ENCODE measurements at regions not wholly inside any gene's neighbourhood (a gene's known extent, or its start where the extent isn't known, plus 50 kb on each side); places are given as distances from the start of the nearest gene placed in this dataset.

- Histone ChIP-seq H3K36me3 (replicated peaks in 1 of 2; ENCODE audit: control insufficient read depth in 2 of 2, insufficient read depth in 2 of 2, low read length in 2 of 2) (no peaks in the 10 kb centered on the region), H2BK5ac (ENCODE audit: low read length) (no peak overlapping the region), H3K4me3 (ENCODE audit: low read length in 2 of 2) (no peak overlapping the region), H3K4ac (ENCODE audit: low read length) (no peak overlapping the region), H3K23ac (ENCODE audit: low read depth, low read length, poor library complexity) (no peak overlapping the region), H4K8ac (ENCODE audit: low read depth, low read length) (no peak overlapping the region), H3K9me3 (replicated peaks in 1 of 2; ENCODE audit: control insufficient read depth in 2 of 2, insufficient read depth in 1 of 2, low read depth in 1 of 2, low read length in 2 of 2) (no peaks in the 10 kb centered on the region), H2BK120ac (ENCODE audit: low read depth, low read length) (no peak overlapping the region), H3K27me3 (ENCODE audit: control insufficient read depth in 3 of 3, insufficient read depth in 3 of 3, low read depth in 1 of 3, low read length in 3 of 3) (peaks cover 0 to 33% (median 0%) of the 10 kb centered on the region in 3 experiments), H3K9ac (ENCODE audit: low read depth, low read length, poor library complexity) (no peak overlapping the region), H3K27ac (replicated peaks; ENCODE audit: low read length) (no peak overlapping the region), H2BK12ac (ENCODE audit: low read length) (no peak overlapping the region), H3K79me1 (ENCODE audit: low read depth, low read length) (no peaks in the 10 kb centered on the region), H2AFZ (ENCODE audit: low read length) (no peak overlapping the region), H2AK5ac (ENCODE audit: low read depth, low read length) (no peak overlapping the region), H4K91ac (ENCODE audit: low read depth, low read length, poor library complexity) (no peak overlapping the region), H3K18ac (ENCODE audit: low read length) (no peak overlapping the region), H3K4me1 (ENCODE audit: control insufficient read depth in 2 of 2, insufficient read depth in 1 of 2, low read depth in 1 of 2, low read length in 2 of 2) (peaks cover 0 to 2% of the 10 kb centered on the region in 2 donors), H3K14ac (ENCODE audit: low read length) (no peak overlapping the region), H3K4me2 (ENCODE audit: insufficient read depth, low read length, poor library complexity, severe bottlenecking) (no peak overlapping the region), H2BK15ac (ENCODE audit: low read length) (no peak overlapping the region)
- DNase-seq (ENCODE audit: low spot score) = no peak
- no CpG with 5 or more reads among the region's 2 CpGs for WGBS, 2 donors (ENCODE audit: extremely low coverage in 2 of 2, insufficient read length in 2 of 2, insufficient replicate concordance in 1 of 2)
Measured at GRCh38 chr3:72300621-72301020, 515.7 kb upstream of the PROK2 start.

DNA sequence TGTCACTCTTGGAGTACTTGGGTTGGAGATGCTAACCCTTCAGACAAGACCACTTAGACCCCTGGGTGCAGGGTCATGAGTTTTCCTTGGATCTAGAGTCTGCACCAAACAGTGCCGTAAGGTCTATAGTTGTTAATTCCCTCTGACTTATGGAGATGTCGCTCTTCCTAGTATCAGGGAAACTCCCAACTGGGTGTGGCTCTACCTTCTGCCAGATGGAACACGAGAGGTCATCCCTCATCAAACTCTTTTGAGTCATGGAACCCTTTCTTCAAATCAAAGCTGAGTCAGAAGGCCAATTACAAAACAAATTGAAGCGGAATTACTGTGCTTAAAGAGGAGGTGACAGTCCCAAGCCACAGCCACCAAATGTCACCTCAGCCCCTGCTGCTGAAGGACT is 514.9 kb upstream of the PROK2 start:
- H3K4me3 ChIP-seq (ENCODE audit: low read length in 2 of 2) = no peak overlapping the region
- no peak overlapping the region for H3K23ac ChIP-seq (ENCODE audit: low read depth, low read length, poor library complexity)
- H3K18ac ChIP-seq (ENCODE audit: low read length) = no peak overlapping the region
- H3K9ac ChIP-seq (ENCODE audit: low read depth, low read length, poor library complexity) = no peak overlapping the region
- no peak overlapping the region for H4K91ac ChIP-seq (ENCODE audit: low read depth, low read length, poor library complexity)
- H2BK12ac ChIP-seq (ENCODE audit: low read length) = no peak overlapping the region
- no peak overlapping the region for H3K4ac ChIP-seq (ENCODE audit: low read length)
- DNase-seq (ENCODE audit: low spot score) = no peak
- no peak overlapping the region for H2AK5ac ChIP-seq (ENCODE audit: low read depth, low read length)
- no CpG with 5 or more reads among the region's 4 CpGs for WGBS, 2 donors (ENCODE audit: extremely low coverage in 2 of 2, insufficient read length in 2 of 2, insufficient replicate concordance in 1 of 2)
- no peaks in the 10 kb centered on the region for H3K79me1 ChIP-seq (ENCODE audit: low read depth, low read length)
- no peak overlapping the region for H2BK120ac ChIP-seq (ENCODE audit: low read depth, low read length)
- no peak overlapping the region for H3K4me2 ChIP-seq (ENCODE audit: insufficient read depth, low read length, poor library complexity, severe bottlenecking)
- no peaks in the 10 kb centered on the region for H3K36me3 ChIP-seq (replicated peaks in 1 of 2; ENCODE audit: control insufficient read depth in 2 of 2, insufficient read depth in 2 of 2, low read length in 2 of 2)
- H2BK5ac ChIP-seq (ENCODE audit: low read length) = no peak overlapping the region
- H3K27me3 ChIP-seq (ENCODE audit: control insufficient read depth in 3 of 3, insufficient read depth in 3 of 3, low read depth in 1 of 3, low read length in 3 of 3) = peaks cover 0 to 25% (median 0%) of the 10 kb centered on the region in 3 experiments
- H3K27ac ChIP-seq (replicated peaks; ENCODE audit: low read length) = no peak overlapping the region
- no peaks in the 10 kb centered on the region for H3K9me3 ChIP-seq (replicated peaks in 1 of 2; ENCODE audit: control insufficient read depth in 2 of 2, insufficient read depth in 1 of 2, low read depth in 1 of 2, low read length in 2 of 2)
- peaks cover 0 to 2% of the 10 kb centered on the region in 2 donors for H3K4me1 ChIP-seq (ENCODE audit: control insufficient read depth in 2 of 2, insufficient read depth in 1 of 2, low read depth in 1 of 2, low read length in 2 of 2)
- no peak overlapping the region for H2AFZ ChIP-seq (ENCODE audit: low read length)
- H4K8ac ChIP-seq (ENCODE audit: low read depth, low read length) = no peak overlapping the region
- H3K14ac ChIP-seq (ENCODE audit: low read length) = no peak overlapping the region
- no peak overlapping the region for H2BK15ac ChIP-seq (ENCODE audit: low read length)

DNA sequence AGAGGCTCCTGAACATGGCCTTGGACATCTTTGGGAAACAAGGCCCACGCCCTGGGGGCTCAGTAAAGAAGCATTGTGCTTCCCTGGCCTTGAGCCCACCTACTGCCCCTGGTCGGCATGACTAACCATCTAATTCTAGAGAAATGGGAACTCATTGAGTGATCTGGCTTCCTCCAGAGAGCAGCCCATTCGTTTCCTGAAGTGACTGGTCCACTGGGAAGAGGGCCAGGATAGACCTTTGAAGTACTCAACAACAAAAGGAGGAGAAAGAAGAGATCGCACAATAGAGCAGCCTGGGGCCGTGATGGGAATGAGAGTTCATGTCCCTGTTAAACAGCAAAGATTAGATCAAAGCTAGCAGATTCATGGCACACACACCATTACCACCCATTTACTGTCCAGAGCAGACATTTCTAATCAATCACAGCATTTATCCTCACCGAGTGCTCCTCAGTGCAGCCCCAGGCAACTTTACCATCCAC is 514.4 kb upstream of the PROK2 start:
- Histone ChIP-seq H3K18ac (ENCODE audit: low read length) (no peak overlapping the region), H2AK5ac (ENCODE audit: low read depth, low read length) (no peak overlapping the region), H3K23ac (ENCODE audit: low read depth, low read length, poor library complexity) (no peak overlapping the region), H3K27me3 (ENCODE audit: control insufficient read depth in 3 of 3, insufficient read depth in 3 of 3, low read depth in 1 of 3, low read length in 3 of 3) (peaks cover 0 to 20% (median 0%) of the 10 kb centered on the region in 3 experiments), H3K9me3 (replicated peaks in 1 of 2; ENCODE audit: control insufficient read depth in 2 of 2, insufficient read depth in 1 of 2, low read depth in 1 of 2, low read length in 2 of 2) (no peaks in the 10 kb centered on the region), H3K4ac (ENCODE audit: low read length) (no peak overlapping the region), H2BK15ac (ENCODE audit: low read length) (no peak overlapping the region), H3K4me1 (ENCODE audit: control insufficient read depth in 2 of 2, insufficient read depth in 1 of 2, low read depth in 1 of 2, low read length in 2 of 2) (peaks cover 0 to 2% of the 10 kb centered on the region in 2 donors), H3K14ac (ENCODE audit: low read length) (no peak overlapping the region), H2AFZ (ENCODE audit: low read length) (no peak overlapping the region), H3K27ac (replicated peaks; ENCODE audit: low read length) (no peak overlapping the region), H3K9ac (ENCODE audit: low read depth, low read length, poor library complexity) (no peak overlapping the region), H2BK120ac (ENCODE audit: low read depth, low read length) (no peak overlapping the region), H3K36me3 (replicated peaks in 1 of 2; ENCODE audit: control insufficient read depth in 2 of 2, insufficient read depth in 2 of 2, low read length in 2 of 2) (no peaks in the 10 kb centered on the region), H3K79me1 (ENCODE audit: low read depth, low read length) (no peaks in the 10 kb centered on the region), H3K4me3 (ENCODE audit: low read length in 2 of 2) (no peak overlapping the region), H2BK12ac (ENCODE audit: low read length) (no peak overlapping the region), H4K91ac (ENCODE audit: low read depth, low read length, poor library complexity) (no peak overlapping the region), H4K8ac (ENCODE audit: low read depth, low read length) (no peak overlapping the region), H2BK5ac (ENCODE audit: low read length) (no peak overlapping the region), H3K4me2 (ENCODE audit: insufficient read depth, low read length, poor library complexity, severe bottlenecking) (no peak overlapping the region)
- no CpG with 5 or more reads among the region's 6 CpGs for WGBS, 2 donors (ENCODE audit: extremely low coverage in 2 of 2, insufficient read length in 2 of 2, insufficient replicate concordance in 1 of 2)
- DNase-seq (ENCODE audit: low spot score) = no peak

DNA sequence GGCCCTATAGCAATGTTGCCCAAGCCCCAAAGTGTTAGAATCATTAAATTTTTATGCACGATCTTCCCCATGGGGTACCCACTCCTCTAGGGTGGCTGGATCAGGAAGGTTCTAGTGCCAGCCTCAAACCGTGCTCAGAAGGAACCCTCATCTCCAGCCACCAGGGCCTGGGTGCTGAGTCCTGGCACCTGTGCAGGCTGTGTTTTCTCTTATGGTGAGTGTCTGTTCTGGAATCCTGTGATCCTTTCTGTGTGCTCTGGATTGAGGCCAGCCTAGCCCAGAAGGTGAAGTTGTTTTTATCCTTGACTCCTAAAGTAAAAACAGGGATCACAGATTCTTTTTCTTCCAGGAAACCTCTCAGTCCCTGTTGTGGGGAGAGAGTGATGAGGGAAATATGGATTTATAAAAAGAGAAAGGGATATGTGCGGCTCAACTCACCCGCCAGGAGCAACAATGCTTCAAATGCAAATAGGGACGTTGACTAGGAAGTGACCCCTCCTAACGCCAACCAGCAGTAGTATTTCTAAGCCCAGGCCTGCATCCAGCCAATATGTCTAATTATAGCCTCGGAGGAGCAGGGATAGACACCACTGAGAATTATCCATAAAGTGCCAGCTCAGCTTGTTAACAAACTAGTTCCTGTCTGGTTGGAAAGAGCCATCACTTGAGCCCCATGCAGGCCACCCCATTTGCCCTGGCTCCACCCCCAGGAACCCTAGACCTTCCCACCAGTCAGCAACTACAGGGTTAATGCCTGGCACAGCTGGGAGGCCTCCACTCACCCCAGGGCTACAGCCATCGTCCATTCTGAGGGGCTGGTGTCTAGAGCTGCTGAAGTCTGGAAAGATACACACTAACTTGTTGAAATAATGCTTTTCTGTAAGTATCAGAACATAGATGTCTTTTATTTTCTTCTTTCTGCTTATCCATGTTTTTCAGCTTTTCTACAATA is 513.5 kb upstream of the PROK2 start:
- H3K14ac ChIP-seq (ENCODE audit: low read length) = no peak overlapping the region
- no peaks in the 10 kb centered on the region for H3K36me3 ChIP-seq (replicated peaks in 1 of 2; ENCODE audit: control insufficient read depth in 2 of 2, insufficient read depth in 2 of 2, low read length in 2 of 2)
- no peak overlapping the region for H3K4me3 ChIP-seq (ENCODE audit: low read length in 2 of 2)
- peaks cover 0 to 13% (median 0%) of the 10 kb centered on the region in 3 experiments for H3K27me3 ChIP-seq (ENCODE audit: control insufficient read depth in 3 of 3, insufficient read depth in 3 of 3, low read depth in 1 of 3, low read length in 3 of 3)
- no peak overlapping the region for H4K91ac ChIP-seq (ENCODE audit: low read depth, low read length, poor library complexity)
- no peak for DNase-seq (ENCODE audit: low spot score)
- H3K9ac ChIP-seq (ENCODE audit: low read depth, low read length, poor library complexity) = no peak overlapping the region
- no peak overlapping the region for H3K18ac ChIP-seq (ENCODE audit: low read length)
- no peaks in the 10 kb centered on the region for H3K9me3 ChIP-seq (replicated peaks in 1 of 2; ENCODE audit: control insufficient read depth in 2 of 2, insufficient read depth in 1 of 2, low read depth in 1 of 2, low read length in 2 of 2)
- no peak overlapping the region for H2BK15ac ChIP-seq (ENCODE audit: low read length)
- no peak overlapping the region for H3K4me2 ChIP-seq (ENCODE audit: insufficient read depth, low read length, poor library complexity, severe bottlenecking)
- H2BK12ac ChIP-seq (ENCODE audit: low read length) = no peak overlapping the region
- no peak overlapping the region for H2BK5ac ChIP-seq (ENCODE audit: low read length)
- H2AK5ac ChIP-seq (ENCODE audit: low read depth, low read length) = no peak overlapping the region
- H3K79me1 ChIP-seq (ENCODE audit: low read depth, low read length) = no peaks in the 10 kb centered on the region
- H3K4me1 ChIP-seq (ENCODE audit: control insufficient read depth in 2 of 2, insufficient read depth in 1 of 2, low read depth in 1 of 2, low read length in 2 of 2) = no peaks in the 10 kb centered on the region
- no peak overlapping the region for H3K27ac ChIP-seq (replicated peaks; ENCODE audit: low read length)
- H2BK120ac ChIP-seq (ENCODE audit: low read depth, low read length) = no peak overlapping the region
- H2AFZ ChIP-seq (ENCODE audit: low read length) = no peak overlapping the region
- no peak overlapping the region for H3K4ac ChIP-seq (ENCODE audit: low read length)
- H4K8ac ChIP-seq (ENCODE audit: low read depth, low read length) = no peak overlapping the region
- H3K23ac ChIP-seq (ENCODE audit: low read depth, low read length, poor library complexity) = no peak overlapping the region
- WGBS, 2 donors (ENCODE audit: extremely low coverage in 2 of 2, insufficient read length in 2 of 2, insufficient replicate concordance in 1 of 2) = no CpG with 5 or more reads among the region's 8 CpGs

Measured in neuronal stem cell (in vitro differentiated cells).